Lower leg skin (tissue), 4 donors: ENCODE measurements at regions not wholly inside any gene's neighbourhood (a gene's known extent, or its start where the extent isn't known, plus 50 kb on each side); places are given as distances from the start of the nearest gene placed in this dataset.

Source experiments
- DNase-seq, 2 donors: peaks; one replicate each; pipeline ENCODE4 v3.0.0-alpha.2; 2019; ENCODE audit warnings: low spot score in 2 of 2
- H3K4me3 ChIP-seq: fragments of 200-600 bp; sonication (generic); 2 replicates; pipeline ENCODE4 v1.5.1; 2017; ENCODE audit warnings: mild to moderate bottlenecking, low read depth; ENCODE audit not compliant: poor library complexity, severe bottlenecking
- CTCF ChIP-seq, 3 donors: fragments of 450-650 bp; IDR thresholded peaks; one replicate each; pipeline ENCODE4 v1.5.1; 2016; ENCODE audit warnings: antibody characterized with exemption in 3 of 3, mild to moderate bottlenecking in 3 of 3, moderate library complexity in 2 of 3
- POLR2A ChIP-seq, 2 donors: fragments of 450-650 bp; IDR thresholded peaks; one replicate each; pipeline ENCODE4 v1.6.1; 2016 to 2017; ENCODE audit warnings: antibody characterized with exemption in 2 of 2, mild to moderate bottlenecking in 1 of 2, moderate library complexity in 1 of 2
- WGBS, 2 donors: methylation state at CpG; one replicate each; pipeline ENCODE4 v1.1.5; 2018; 5-methylcytosine and 5-hydroxymethylcytosine counted together
- intact Hi-C: fragments of 100-400 bp; cut with DNase I; formaldehyde crosslinking; loops from one replicate; pipeline ENCODE4 v1.15.0; 2023; ENCODE audit warnings: low total_unique reads

GRCh38 chr1:229951856-229952534, 115.0 kb upstream of the GALNT2 start:
- TF ChIP-seq POLR2A (IDR thresholded peaks at IDR 0.05) (no peak), CTCF (IDR thresholded peaks at IDR 0.05) (no peak)
- DNase-seq, result no peak
- intact Hi-C loops, result no loop called here
- WGBS, 2 donors, result 58 to 73% methylated on average over 2 of the region's 2 CpGs
- H3K4me3 ChIP-seq, result no peak overlapping the region

- TF ChIP-seq CTCF (IDR thresholded peaks at IDR 0.05) (no peak), POLR2A (IDR thresholded peaks at IDR 0.05) (no peak)
- H3K4me3 ChIP-seq, result no peak overlapping the region
- intact Hi-C loops, result no loop called here
- 71 to 77% methylated on average over 4 of the region's 4 CpGs for WGBS, 2 donors
- DNase-seq, result no peak
Observed at GRCh38 chr1:229952670-229953520, 114.1 kb upstream of the GALNT2 start.

GRCh38 chr1:229953736-229954326, 113.2 kb upstream of the GALNT2 start:
- H3K4me3 ChIP-seq, result no peak overlapping the region
- 77 to 79% methylated on average over 1 of the region's 1 CpG for WGBS, 2 donors
- intact Hi-C loops, result no loop called here
- TF ChIP-seq POLR2A (IDR thresholded peaks at IDR 0.05) (no peak), CTCF (IDR thresholded peaks at IDR 0.05) (no peak)
- DNase-seq, result no peak

GRCh38 chr1:229964281-229964680, 102.8 kb upstream of the GALNT2 start:
- WGBS, 2 donors, result 81 to 90% methylated on average over 2 of the region's 2 CpGs
- intact Hi-C loops, result no loop called here
- no peak for DNase-seq
- no peak for TF ChIP-seq POLR2A (IDR thresholded peaks at IDR 0.05)
- no peak for TF ChIP-seq CTCF (IDR thresholded peaks at IDR 0.05)
- H3K4me3 ChIP-seq, result no peak overlapping the region

GRCh38 chr1:229970714-229971113, 96.3 kb upstream of the GALNT2 start:
- intact Hi-C loops, result no loop called here
- WGBS, 2 donors, result 40 to 60% methylated on average over 8 of the region's 8 CpGs

More at GRCh38 chr1:229970714-229971113, 96.3 kb upstream of the GALNT2 start:
- H3K4me3 ChIP-seq, result no peak overlapping the region
- TF ChIP-seq CTCF (IDR thresholded peaks at IDR 0.05) (no peak), POLR2A (IDR thresholded peaks at IDR 0.05) (no peak)
- no peak for DNase-seq
